ENCODE measurements at regions not wholly inside any gene's neighbourhood (a gene's known extent, or its start where the extent isn't known, plus 50 kb on each side); places are given as distances from the start of the nearest gene placed in this dataset.
"Not testable (repeated sequence)": the region's sequence is repeated elsewhere in the genome, so short reads cannot be mapped to it uniquely, and the experiment has no call there.

DNA sequence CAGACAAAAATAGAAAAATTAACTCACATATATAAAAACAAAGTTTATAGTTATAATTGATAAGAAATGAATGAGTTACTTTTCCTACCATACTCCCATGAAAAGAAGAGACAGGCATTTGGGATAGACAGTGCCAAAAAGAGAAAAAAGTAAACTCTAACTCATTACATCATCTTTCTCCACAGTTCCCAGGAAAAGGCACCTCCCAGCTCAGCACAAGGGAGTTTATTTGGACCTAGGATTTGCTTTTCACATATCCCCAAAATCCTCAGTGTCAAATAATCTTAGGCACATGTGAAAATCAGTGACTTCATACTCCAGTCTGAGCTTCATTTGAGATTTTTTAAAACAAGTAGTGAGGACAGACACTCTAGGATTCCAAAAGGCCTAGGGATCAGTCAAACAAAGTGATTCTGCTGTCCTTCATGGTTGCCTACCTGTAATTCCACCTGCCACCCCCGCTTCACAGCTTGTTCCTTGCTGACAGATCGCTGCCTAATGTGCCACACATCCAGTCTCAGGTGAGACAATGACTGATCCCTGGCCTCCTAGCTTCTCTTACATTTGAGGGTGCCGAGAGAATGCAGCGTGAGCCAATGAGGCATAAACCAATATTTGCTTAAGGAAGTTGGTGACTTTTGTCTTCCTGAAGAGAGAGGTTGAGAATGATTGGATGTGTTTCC is 573.7 kb downstream of the TBL1XR1 start:
- Mint-ChIP-seq H3K36me3 (ENCODE audit: unreplicated experiment) (no peaks in the 10 kb centered on the region), H3K27me3 (ENCODE audit: unreplicated experiment) (no peaks in the 10 kb centered on the region), H3K4me3 (ENCODE audit: unreplicated experiment) (no peak overlapping the region), H3K9me3 (ENCODE audit: unreplicated experiment) (no peaks in the 10 kb centered on the region), H3K4me1 (ENCODE audit: low read depth, unreplicated experiment) (no peaks in the 10 kb centered on the region), H3K27ac (ENCODE audit: unreplicated experiment) (no peak overlapping the region)
- no peak for DNase-seq
- no peak for TF ChIP-seq CTCF (IDR thresholded peaks at IDR 0.05; ENCODE audit: partially characterized antibody, unreplicated experiment)

DNA sequence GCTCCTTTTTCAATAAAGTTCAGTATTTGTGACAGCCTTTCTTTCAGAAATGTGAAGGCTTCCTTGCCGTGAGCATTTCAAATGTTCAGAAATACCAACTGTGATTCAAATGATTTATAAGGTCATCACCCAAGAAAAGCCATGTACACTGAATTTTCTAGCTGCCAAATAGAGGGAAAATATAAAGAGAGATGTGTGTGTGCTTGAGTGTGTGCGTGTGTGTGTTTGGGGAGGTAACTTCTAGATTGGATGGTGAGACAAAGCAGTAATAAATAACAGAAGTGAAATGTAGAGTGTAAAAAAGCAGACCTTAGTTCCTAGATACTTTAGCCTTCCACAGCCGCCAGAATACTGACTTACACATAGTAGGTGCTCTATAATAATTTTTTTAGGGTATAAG is 577.4 kb downstream of the TBL1XR1 start:
- Mint-ChIP-seq H3K27ac (ENCODE audit: unreplicated experiment) (no peak overlapping the region), H3K36me3 (ENCODE audit: unreplicated experiment) (no peaks in the 10 kb centered on the region), H3K4me3 (ENCODE audit: unreplicated experiment) (no peak overlapping the region), H3K4me1 (ENCODE audit: low read depth, unreplicated experiment) (no peaks in the 10 kb centered on the region), H3K27me3 (ENCODE audit: unreplicated experiment) (no peaks in the 10 kb centered on the region), H3K9me3 (ENCODE audit: unreplicated experiment) (no peaks in the 10 kb centered on the region)
- no peak for DNase-seq
- no peak for TF ChIP-seq CTCF (IDR thresholded peaks at IDR 0.05; ENCODE audit: partially characterized antibody, unreplicated experiment)

DNA sequence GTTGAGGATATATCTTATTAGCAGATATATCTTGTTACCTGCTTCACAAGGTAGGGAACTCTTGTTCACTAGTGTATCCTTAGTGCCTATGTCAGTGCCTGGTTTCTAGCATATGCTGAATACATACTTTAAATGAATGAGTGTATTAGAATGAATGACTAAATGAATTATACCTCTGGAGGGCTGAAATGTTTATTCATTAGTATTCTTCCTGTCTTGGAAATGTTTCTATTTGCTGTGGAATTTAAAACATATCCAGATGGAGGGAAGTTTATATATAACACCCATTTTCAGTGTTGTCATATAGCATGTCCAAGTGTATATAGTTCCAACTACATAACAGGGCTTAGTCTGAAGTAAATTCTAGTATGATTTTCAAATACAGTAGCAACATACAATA is 581.5 kb downstream of the TBL1XR1 start:
- no peak for DNase-seq
- Mint-ChIP-seq H3K4me3 (ENCODE audit: unreplicated experiment) (no peak overlapping the region), H3K4me1 (ENCODE audit: low read depth, unreplicated experiment) (no peaks in the 10 kb centered on the region), H3K27ac (ENCODE audit: unreplicated experiment) (no peak overlapping the region), H3K36me3 (ENCODE audit: unreplicated experiment) (no peaks in the 10 kb centered on the region), H3K9me3 (ENCODE audit: unreplicated experiment) (no peaks in the 10 kb centered on the region), H3K27me3 (ENCODE audit: unreplicated experiment) (no peaks in the 10 kb centered on the region)
- no peak for TF ChIP-seq CTCF (IDR thresholded peaks at IDR 0.05; ENCODE audit: partially characterized antibody, unreplicated experiment)

DNA sequence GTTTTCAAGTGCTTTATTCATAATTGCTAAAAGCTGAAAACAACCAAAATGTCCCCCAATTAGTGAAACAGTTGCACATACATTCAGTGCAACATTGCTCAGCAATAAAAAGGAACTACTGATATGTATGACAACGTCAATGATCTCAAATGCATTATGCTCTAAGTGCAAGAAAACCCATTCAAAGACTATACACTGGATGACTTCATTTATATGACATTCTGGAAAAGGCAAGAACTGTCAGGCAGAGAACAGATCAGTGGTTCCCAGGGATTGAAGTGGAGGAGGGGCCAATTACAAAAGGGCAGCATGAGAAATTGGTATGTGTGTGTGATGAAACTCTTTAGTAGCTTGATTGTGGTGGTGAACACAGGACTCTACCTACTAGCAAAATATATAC is 585.6 kb downstream of the TBL1XR1 start:
- no peak for TF ChIP-seq CTCF (IDR thresholded peaks at IDR 0.05; ENCODE audit: partially characterized antibody, unreplicated experiment)
- Mint-ChIP-seq H3K9me3 (ENCODE audit: unreplicated experiment) (no peaks in the 10 kb centered on the region), H3K4me3 (ENCODE audit: unreplicated experiment) (no peak overlapping the region), H3K36me3 (ENCODE audit: unreplicated experiment) (no peaks in the 10 kb centered on the region), H3K4me1 (ENCODE audit: low read depth, unreplicated experiment) (no peaks in the 10 kb centered on the region), H3K27ac (ENCODE audit: unreplicated experiment) (no peak overlapping the region), H3K27me3 (ENCODE audit: unreplicated experiment) (no peaks in the 10 kb centered on the region)
- DNase-seq: no peak

GRCh38 chr3:176609361-176609760 is 587.9 kb downstream of the TBL1XR1 start:
- Mint-ChIP-seq H3K9me3 (ENCODE audit: unreplicated experiment) (no peaks in the 10 kb centered on the region), H3K36me3 (ENCODE audit: unreplicated experiment) (no peaks in the 10 kb centered on the region), H3K27ac (ENCODE audit: unreplicated experiment) (no peak overlapping the region), H3K4me1 (ENCODE audit: low read depth, unreplicated experiment) (no peaks in the 10 kb centered on the region), H3K4me3 (ENCODE audit: unreplicated experiment) (no peak overlapping the region), H3K27me3 (ENCODE audit: unreplicated experiment) (no peaks in the 10 kb centered on the region)
- no peak for TF ChIP-seq CTCF (IDR thresholded peaks at IDR 0.05; ENCODE audit: partially characterized antibody, unreplicated experiment)
- no peak for DNase-seq

- not testable (repeated sequence) for DNase-seq; H3K4me1 Mint-ChIP-seq (ENCODE audit: low read depth, unreplicated experiment); H3K9me3 Mint-ChIP-seq (ENCODE audit: unreplicated experiment); H3K36me3 Mint-ChIP-seq (ENCODE audit: unreplicated experiment); H3K4me3 Mint-ChIP-seq (ENCODE audit: unreplicated experiment); H3K27ac Mint-ChIP-seq (ENCODE audit: unreplicated experiment); H3K27me3 Mint-ChIP-seq (ENCODE audit: unreplicated experiment)
Measured at GRCh38 chr3:176605553-176605952, 591.7 kb downstream of the TBL1XR1 start.

Data from glutamatergic neuron (in vitro differentiated cells).